HepG2 (cell line): ENCODE measurements at regions not wholly inside any gene's neighbourhood (a gene's known extent, or its start where the extent isn't known, plus 50 kb on each side); places are given as distances from the start of the nearest gene placed in this dataset.

Source experiments
- AFF4 ChIP-seq: sonication (generic); formaldehyde crosslinking; IDR thresholded peaks from 2 replicates; pipeline ENCODE4 v1.4.0; 2020; ENCODE audit warnings: missing genetic modification reagents
- BRD4 ChIP-seq: sonication (generic); formaldehyde crosslinking; IDR thresholded peaks from 2 replicates; pipeline ENCODE4 v1.4.0; 2020; ENCODE audit warnings: missing genetic modification reagents
- CEBPG ChIP-seq: IDR thresholded peaks from 2 replicates; pipeline ENCODE4 v1.6.1; 2016
- DRAP1 ChIP-seq: IDR thresholded peaks from 2 replicates; pipeline ENCODE4 v1.6.1; 2016; ENCODE audit warnings: missing genetic modification reagents, missing compliant biosample characterization
- E2F5 ChIP-seq: sonication (generic); formaldehyde crosslinking; conservative IDR thresholded peaks from 2 replicates; pipeline ENCODE4 v1.4.0; 2020; ENCODE audit warnings: missing genetic modification reagents
- FOXA1 ChIP-seq, 2 experiments: fragments of 450-650 bp in 1 of 2; sonication (generic) in 1 of 2; formaldehyde crosslinking in 1 of 2; IDR thresholded peaks; 2 replicates each; pipeline versions ENCODE4 v1.4.0 to v1.6.1; 2016 to 2020; ENCODE audit warnings: missing genetic modification reagents in 1 of 2
- HMG20A ChIP-seq: IDR thresholded peaks from 2 replicates; pipeline ENCODE4 v1.6.1; 2016; ENCODE audit warnings: borderline replicate concordance
- HNRNPK ChIP-seq: fragments of 200-400 bp; formaldehyde crosslinking; IDR thresholded peaks from 2 replicates; pipeline ENCODE4 v1.6.1; 2018; ENCODE audit warnings: low read length, low read depth, moderate library complexity, mild to moderate bottlenecking; ENCODE audit not compliant: poor library complexity, severe bottlenecking
- ISL2 ChIP-seq: sonication (generic); formaldehyde crosslinking; IDR thresholded peaks from 2 replicates; pipeline ENCODE4 v1.5.0; 2020; ENCODE audit warnings: missing genetic modification reagents
- KDM6A ChIP-seq: IDR thresholded peaks from 2 replicates; pipeline ENCODE4 v1.6.1; 2016; ENCODE audit warnings: low read depth
- KLF12 ChIP-seq: sonication (generic); formaldehyde crosslinking; IDR thresholded peaks from 2 replicates; pipeline ENCODE4 v1.4.0; 2020; ENCODE audit warnings: missing genetic modification reagents, borderline replicate concordance
- MED8 ChIP-seq: sonication (generic); formaldehyde crosslinking; IDR thresholded peaks from 2 replicates; pipeline ENCODE4 v1.8.1; 2023; ENCODE audit warnings: mild to moderate bottlenecking, missing genetic modification reagents; ENCODE audit not compliant: insufficient replicate concordance
- MIER3 ChIP-seq: IDR thresholded peaks from 2 replicates; pipeline ENCODE4 v1.6.1; 2016; ENCODE audit warnings: missing compliant biosample characterization, borderline replicate concordance
- PATZ1 ChIP-seq: sonication (generic); formaldehyde crosslinking; IDR thresholded peaks from 2 replicates; pipeline ENCODE4 v1.4.0; 2020; ENCODE audit warnings: missing genetic modification reagents
- RARA ChIP-seq: IDR thresholded peaks from 2 replicates; pipeline ENCODE4 v1.6.1; 2016; ENCODE audit warnings: missing genetic modification reagents, missing compliant biosample characterization
- RCOR2 ChIP-seq: IDR thresholded peaks from 2 replicates; pipeline ENCODE4 v1.6.1; 2016; ENCODE audit warnings: missing biosample characterization, missing genetic modification reagents
- SP5 ChIP-seq: IDR thresholded peaks from 2 replicates; pipeline ENCODE4 v1.6.1; 2016; ENCODE audit warnings: low read depth, borderline replicate concordance
- TFDP1 ChIP-seq: IDR thresholded peaks from 2 replicates; pipeline ENCODE4 v1.6.1; 2016; ENCODE audit warnings: missing compliant biosample characterization, missing genetic modification reagents, borderline replicate concordance
- ZBTB20 ChIP-seq: sonication (generic); formaldehyde crosslinking; IDR thresholded peaks from 2 replicates; pipeline ENCODE4 v1.8.1; 2023; ENCODE audit warnings: missing genetic modification reagents, low read depth, mild to moderate bottlenecking, borderline replicate concordance
- ZFP1 ChIP-seq: IDR thresholded peaks from 2 replicates; pipeline ENCODE4 v1.6.1; 2016
- ZNF547 ChIP-seq: sonication (generic); formaldehyde crosslinking; IDR thresholded peaks from 2 replicates; pipeline ENCODE4 v1.5.1; 2020; ENCODE audit warnings: mild to moderate bottlenecking, missing genetic modification reagents
- ZNF788 ChIP-seq: sonication (generic); formaldehyde crosslinking; IDR thresholded peaks from 2 replicates; pipeline ENCODE4 v1.5.0; 2020; ENCODE audit warnings: mild to moderate bottlenecking, missing genetic modification reagents, borderline replicate concordance

GRCh38 chr15:53831907-53832770 lies 72.7 kb upstream of the WDR72 start (continued):
- TF ChIP-seq MED8 (peak; percentile 34), FOXA1 (IDR thresholded peaks at IDR 0.05) (peak; percentile 81), FOXA1 (CRISPR knock-in tag; IDR thresholded peaks at IDR 0.05) (peak; percentile 97), AFF4 (CRISPR knock-in tag) (0 out of 2 replicates have a peak, but pooled peaks have one; percentile 27), RARA (CRISPR knock-in tag) (peak; percentile 81), KDM6A (CRISPR knock-in tag) (peak; percentile 67; the same call in 1 of the 2 replicates), ISL2 (CRISPR knock-in tag) (peak; percentile 96), PATZ1 (CRISPR knock-in tag) (peak; percentile 97), BRD4 (CRISPR knock-in tag) (peak; percentile 73; the same call in 1 of the 2 replicates), ZNF547 (CRISPR knock-in tag) (no peak), CEBPG (CRISPR knock-in tag) (peak; percentile 70), ZBTB20 (peak; percentile 96), MIER3 (CRISPR knock-in tag) (peak; percentile 22; the same call in 1 of the 2 replicates), DRAP1 (CRISPR knock-in tag) (peak; percentile 75; the same call in 1 of the 2 replicates), SP5 (CRISPR knock-in tag) (peak; percentile 32; the same call in 1 of the 2 replicates), TFDP1 (CRISPR knock-in tag) (0 out of 2 replicates have a peak, but pooled peaks have one; percentile 16), E2F5 (CRISPR knock-in tag) (no peak), HNRNPK (no peak), KLF12 (CRISPR knock-in tag) (peak; percentile 42; the same call in 1 of the 2 replicates), ZFP1 (CRISPR knock-in tag) (0 out of 2 replicates have a peak, but pooled peaks have one; percentile 41), RCOR2 (CRISPR knock-in tag) (0 out of 2 replicates have a peak, but pooled peaks have one; percentile 42), HMG20A (CRISPR knock-in tag) (peak; percentile 90; the same call in 1 of the 2 replicates), ZNF788 (CRISPR knock-in tag) (no peak)
